Esophagus muscularis mucosa (tissue), 4 donors: ENCODE measurements at regions not wholly inside any gene's neighbourhood (a gene's known extent, or its start where the extent isn't known, plus 50 kb on each side); places are given as distances from the start of the nearest gene placed in this dataset.

Experiments used
- DNase-seq: peaks from one replicate; pipeline ENCODE4 v3.0.0-alpha.2; 2017; ENCODE audit errors: extremely low spot score
- H3K27ac ChIP-seq, 4 donors: fragments of 200-600 bp; sonication (generic); replicated peaks in 1 of 4; 1 replicate in 3 of 4; 2 replicates in 1 of 4; pipeline ENCODE4 v1.5.1; 2016 to 2019; ENCODE audit warnings: mild to moderate bottlenecking in 1 of 4
- H3K27me3 ChIP-seq, 4 donors: fragments of 200-600 bp; sonication (generic); one replicate each; pipeline versions ENCODE4 v1.5.1 to v1.6.0; 2016 to 2019
- H3K36me3 ChIP-seq, 4 donors: fragments of 200-600 bp; sonication (generic); one replicate each; pipeline ENCODE4 v1.5.1; 2016 to 2019
- H3K4me1 ChIP-seq, 4 donors: fragments of 200-600 bp; sonication (generic); one replicate each; pipeline ENCODE4 v1.5.1; 2016 to 2019
- H3K4me3 ChIP-seq, 4 donors: fragments of 200-600 bp; sonication (generic); 1 replicate in 2 of 4; 2 replicates in 2 of 4; pipeline ENCODE4 v1.5.1; 2016 to 2019; ENCODE audit warnings: mild to moderate bottlenecking in 4 of 4, moderate library complexity in 1 of 4
- H3K9me3 ChIP-seq, 4 donors: fragments of 200-600 bp; sonication (generic); 1 replicate in 3 of 4; 2 replicates in 1 of 4; pipeline ENCODE4 v1.5.1; 2016 to 2019
- CTCF ChIP-seq, 3 experiments: fragments of 200-600 bp in 2 of 3; fragments of 450-650 bp in 1 of 3; sonication (generic) in 2 of 3; IDR thresholded peaks; one replicate each; pipeline ENCODE4 v1.5.1; 2017 to 2019; ENCODE audit warnings: antibody characterized with exemption in 3 of 3, mild to moderate bottlenecking in 2 of 3, moderate library complexity in 1 of 3
- EP300 ChIP-seq: sonication (generic); formaldehyde crosslinking; IDR thresholded peaks from one replicate; pipeline ENCODE4 v1.6.1; 2017; ENCODE audit warnings: antibody characterized with exemption
- POLR2A ChIP-seq: fragments of 450-650 bp; IDR thresholded peaks from one replicate; pipeline ENCODE4 v1.6.1; 2017; ENCODE audit warnings: antibody characterized with exemption, moderate library complexity, mild to moderate bottlenecking, low read depth
- POLR2AphosphoS5 ChIP-seq, 2 donors: sonication (generic); formaldehyde crosslinking; IDR thresholded peaks; one replicate each; pipeline ENCODE4 v1.6.1; 2017; ENCODE audit warnings: antibody characterized with exemption in 2 of 2
- WGBS: methylation state at CpG from one replicate; pipeline ENCODE4 v1.1.5; 2018; 5-methylcytosine and 5-hydroxymethylcytosine counted together
- intact Hi-C: fragments of 100-400 bp; cut with DNase I; formaldehyde crosslinking; loops from one replicate; pipeline ENCODE4 v1.15.1; 2023

DNA sequence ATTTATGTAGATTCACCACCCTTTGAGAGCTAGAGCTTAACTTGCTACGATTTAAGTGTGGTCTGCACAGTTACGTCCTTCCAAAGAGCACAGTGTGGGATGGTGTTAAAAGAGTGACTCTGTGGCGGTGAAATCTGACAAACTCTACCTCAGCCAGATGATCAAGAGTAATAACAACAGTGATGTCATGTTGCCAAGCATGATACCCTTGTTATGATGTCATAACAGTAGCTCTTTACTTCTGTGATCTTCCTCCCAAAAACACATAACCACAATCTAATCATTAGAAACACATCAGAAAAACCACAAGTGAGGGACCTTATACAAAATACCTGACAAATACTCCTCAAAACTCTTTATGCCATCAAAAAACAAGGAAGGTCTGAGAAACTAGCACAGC lies 649.3 kb downstream of the POM121L12 start:
- no peak for TF ChIP-seq CTCF (IDR thresholded peaks at IDR 0.05)
- intact Hi-C loops: no loop called here
- Histone ChIP-seq H3K4me3 (no peak overlapping the region), H3K9me3 (no peaks in the 10 kb centered on the region), H3K27ac (no peak overlapping the region), H3K36me3 (no peaks in the 10 kb centered on the region), H3K4me1 (no peaks in the 10 kb centered on the region), H3K27me3 (no peaks in the 10 kb centered on the region)
- WGBS: 87% methylated on average over 3 of the region's 3 CpGs
- no peak for DNase-seq

DNA sequence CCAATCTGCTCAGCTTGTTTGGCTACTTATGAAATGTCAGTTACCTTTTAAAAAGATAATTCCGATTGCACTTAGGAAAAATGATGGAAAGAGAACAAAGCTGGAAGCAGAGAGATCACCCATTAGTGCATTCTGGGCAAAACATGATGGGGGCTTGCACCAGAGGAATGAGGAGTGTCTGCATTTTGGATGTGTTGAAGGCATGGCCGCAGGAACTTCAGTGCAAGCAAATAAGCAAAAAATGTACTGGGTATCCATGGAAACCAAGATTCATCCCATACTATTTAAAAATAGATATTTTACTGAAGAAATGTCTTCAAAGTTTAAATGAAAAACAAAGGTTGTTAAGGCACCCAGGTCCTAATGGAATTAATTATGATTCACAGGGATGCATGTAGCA lies 655.0 kb downstream of the POM121L12 start:
- Histone ChIP-seq H3K4me1 (no peaks in the 10 kb centered on the region), H3K27me3 (no peaks in the 10 kb centered on the region), H3K27ac (no peak overlapping the region), H3K9me3 (no peaks in the 10 kb centered on the region), H3K36me3 (no peaks in the 10 kb centered on the region), H3K4me3 (no peak overlapping the region)
- 95% methylated on average over 2 of the region's 2 CpGs for WGBS
- no peak for DNase-seq
- TF ChIP-seq CTCF (IDR thresholded peaks at IDR 0.05): no peak
- no peak for TF ChIP-seq EP300
- no peak for TF ChIP-seq POLR2A
- TF ChIP-seq POLR2AphosphoS5 (IDR thresholded peaks at IDR 0.05): no peak
- intact Hi-C loops: no loop called here

DNA sequence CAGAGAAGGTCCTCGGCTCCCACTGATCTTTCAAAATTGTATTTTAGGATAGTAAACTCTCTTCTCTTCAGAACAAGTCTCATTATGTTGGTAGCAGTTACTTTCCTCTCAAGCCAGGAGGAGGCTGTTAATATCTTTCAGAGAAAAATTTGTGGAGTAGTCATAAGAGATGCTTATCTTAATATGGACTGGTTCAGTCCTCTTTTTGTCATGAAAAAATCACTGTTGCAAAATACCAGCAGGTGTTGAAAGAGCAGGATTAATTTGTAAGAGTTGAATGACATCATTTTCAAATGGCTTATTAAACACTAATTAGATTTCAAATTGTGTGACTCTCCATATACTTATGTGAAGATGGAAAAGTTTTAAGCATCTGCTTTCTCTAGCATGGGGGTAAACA lies 662.5 kb downstream of the POM121L12 start:
- Histone ChIP-seq H3K4me3 (no peak overlapping the region), H3K27ac (no peak overlapping the region), H3K4me1 (no peaks in the 10 kb centered on the region), H3K9me3 (no peaks in the 10 kb centered on the region), H3K27me3 (no peaks in the 10 kb centered on the region), H3K36me3 (no peaks in the 10 kb centered on the region)
- DNase-seq: no peak
- TF ChIP-seq CTCF (IDR thresholded peaks at IDR 0.05) (no peak), POLR2A (no peak), EP300 (no peak), POLR2AphosphoS5 (IDR thresholded peaks at IDR 0.05) (no peak)
- intact Hi-C loops: no loop called here
- 64% methylated on average over 1 of the region's 1 CpG for WGBS

- WGBS: 92% methylated on average over 5 of the region's 5 CpGs
- intact Hi-C loops: no loop called here
- no peaks in the 10 kb centered on the region for H3K4me1 ChIP-seq
- H3K27me3 ChIP-seq: no peaks in the 10 kb centered on the region
- TF ChIP-seq POLR2AphosphoS5 (IDR thresholded peaks at IDR 0.05): no peak
- no peak for TF ChIP-seq EP300
- TF ChIP-seq POLR2A: no peak
- TF ChIP-seq CTCF (IDR thresholded peaks at IDR 0.05): no peak
- no peak overlapping the region for H3K4me3 ChIP-seq
- H3K36me3 ChIP-seq: no peaks in the 10 kb centered on the region
- DNase-seq: no peak
- no peak overlapping the region for H3K27ac ChIP-seq
- no peaks in the 10 kb centered on the region for H3K9me3 ChIP-seq
Observed at GRCh38 chr7:53699215-53699837, 663.9 kb downstream of the POM121L12 start.

DNA sequence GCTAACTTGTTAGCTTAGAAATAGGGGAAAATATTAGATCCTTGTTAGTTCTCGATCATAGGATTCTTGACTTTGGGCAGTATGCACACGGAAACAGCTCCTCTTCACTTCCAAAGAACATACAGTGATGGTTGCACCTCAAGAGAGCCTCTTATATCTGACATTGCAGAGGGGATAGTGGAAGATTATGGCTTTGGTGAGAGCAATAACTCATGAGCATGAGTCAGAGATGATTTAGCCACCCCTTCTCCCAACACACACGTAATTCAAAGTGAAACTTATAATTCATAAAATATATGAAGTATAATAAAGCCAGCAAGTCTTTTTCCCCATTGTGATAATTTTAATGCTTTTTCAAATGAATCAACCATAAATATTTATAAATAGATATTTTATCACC lies 683.7 kb downstream of the POM121L12 start:
- TF ChIP-seq POLR2AphosphoS5 (IDR thresholded peaks at IDR 0.05) (no peak), EP300 (no peak), CTCF (IDR thresholded peaks at IDR 0.05) (no peak), POLR2A (no peak)
- intact Hi-C loops: no loop called here
- WGBS: 89% methylated on average over 3 of the region's 3 CpGs
- H3K27me3 ChIP-seq: no peaks in the 10 kb centered on the region
- H3K4me3 ChIP-seq: no peak overlapping the region
- no peak overlapping the region for H3K27ac ChIP-seq
- H3K36me3 ChIP-seq: no peaks in the 10 kb centered on the region
- no peak for DNase-seq
- no peaks in the 10 kb centered on the region for H3K9me3 ChIP-seq
- no peaks in the 10 kb centered on the region for H3K4me1 ChIP-seq
